Loucy (cell line): ENCODE measurements at regions not wholly inside any gene's neighbourhood (a gene's known extent, or its start where the extent isn't known, plus 50 kb on each side); places are given as distances from the start of the nearest gene placed in this dataset.

Experiments
- H2AFZ ChIP-seq: fragments of 200-600 bp; sonication (generic); 2 replicates; pipeline ENCODE4 v1.6.0; 2016; ENCODE audit warnings: antibody characterized with exemption, mild to moderate bottlenecking, low read length, moderate library complexity
- H3F3A ChIP-seq: fragments of 200-600 bp; 2 replicates; pipeline ENCODE4 v1.6.0; 2016; ENCODE audit warnings: antibody characterized with exemption, low read depth, mild to moderate bottlenecking
- H3K27me3 ChIP-seq: fragments of 200-600 bp; sonication (generic); 2 replicates; pipeline ENCODE4 v1.6.1; 2014; ENCODE audit warnings: low read length, mild to moderate bottlenecking; ENCODE audit not compliant: insufficient read depth, poor library complexity, severe bottlenecking
- H3K36me3 ChIP-seq: fragments of 200-600 bp; sonication (generic); 2 replicates; pipeline ENCODE4 v1.6.1; 2016; ENCODE audit warnings: low read length; ENCODE audit not compliant: insufficient read depth
- H3K4me1 ChIP-seq: fragments of 200-600 bp; sonication (generic); 2 replicates; pipeline ENCODE4 v1.5.1; 2014; ENCODE audit warnings: low read length, mild to moderate bottlenecking; ENCODE audit not compliant: insufficient read depth, poor library complexity, severe bottlenecking
- H3K4me2 ChIP-seq: fragments of 200-600 bp; sonication (generic); 2 replicates; pipeline ENCODE4 v1.6.0; 2014; ENCODE audit warnings: antibody characterized with exemption, low read length, low read depth, mild to moderate bottlenecking; ENCODE audit not compliant: poor library complexity, severe bottlenecking
- H3K4me3 ChIP-seq: fragments of 200-600 bp; sonication (generic); 2 replicates; pipeline ENCODE4 v1.5.1; 2014; ENCODE audit warnings: low read length, mild to moderate bottlenecking, mixed read lengths; ENCODE audit not compliant: poor library complexity, severe bottlenecking
- H3K79me2 ChIP-seq: fragments of 200-600 bp; sonication (generic); 2 replicates; pipeline ENCODE4 v1.6.1; 2014; ENCODE audit warnings: low read length; ENCODE audit not compliant: insufficient read depth
- H3K9ac ChIP-seq: fragments of 200-600 bp; sonication (generic); 2 replicates; pipeline ENCODE4 v1.6.0; 2014; ENCODE audit warnings: mild to moderate bottlenecking, low read depth, low read length, moderate library complexity; ENCODE audit not compliant: poor library complexity, severe bottlenecking
- H3K9me2 ChIP-seq: fragments of 200-600 bp; sonication (generic); replicated peaks from 2 replicates; pipeline ENCODE4 v1.6.1; 2016; ENCODE audit warnings: low read depth, low read length, mixed read lengths
- H3K9me3 ChIP-seq: fragments of 200-600 bp; sonication (generic); 2 replicates; pipeline ENCODE4 v1.6.1; 2014; ENCODE audit warnings: mild to moderate bottlenecking, antibody characterized with exemption, low read length, low read depth; ENCODE audit not compliant: insufficient read depth
- H4K20me1 ChIP-seq: fragments of 200-600 bp; sonication (generic); 2 replicates; pipeline ENCODE4 v1.6.0; 2014; ENCODE audit warnings: antibody characterized with exemption, low read length, mild to moderate bottlenecking; ENCODE audit not compliant: insufficient read depth, poor library complexity, severe bottlenecking
- CTCF ChIP-seq: fragments of 200-600 bp; sonication (generic); conservative IDR thresholded peaks from 2 replicates; pipeline ENCODE4 v1.5.1; 2014; ENCODE audit warnings: mild to moderate bottlenecking, antibody characterized with exemption, low read length
- EZH2phosphoT487 ChIP-seq: fragments of 200-600 bp; IDR thresholded peaks from 2 replicates; pipeline ENCODE4 v1.6.1; 2018; ENCODE audit warnings: antibody characterized with exemption, mild to moderate bottlenecking, moderate library complexity, borderline replicate concordance

- Histone ChIP-seq H4K20me1 (no peaks in the 10 kb centered on the region), H3K9me3 (no peaks in the 10 kb centered on the region), H3K4me3 (no peak overlapping the region), H3K4me1 (no peaks in the 10 kb centered on the region), H3K9ac (no peak overlapping the region), H3K79me2 (no peaks in the 10 kb centered on the region), H3K9me2 (no peaks in the 10 kb centered on the region), H3F3A (no peaks in the 10 kb centered on the region), H3K36me3 (no peaks in the 10 kb centered on the region), H3K27me3 (no peaks in the 10 kb centered on the region), H2AFZ (no peak overlapping the region), H3K4me2 (no peak overlapping the region)
- TF ChIP-seq EZH2phosphoT487: no peak
- no peak for TF ChIP-seq CTCF
These were observed 65.0 kb downstream of the CBLN1 start for GRCh38 chr16:49216593-49216992.

- Histone ChIP-seq H3K27me3 (no peaks in the 10 kb centered on the region), H3K9me2 (no peaks in the 10 kb centered on the region), H3K4me2 (no peak overlapping the region), H3K4me3 (no peak overlapping the region), H3F3A (no peaks in the 10 kb centered on the region), H3K9ac (no peak overlapping the region), H3K4me1 (no peaks in the 10 kb centered on the region), H2AFZ (no peak overlapping the region), H4K20me1 (no peaks in the 10 kb centered on the region), H3K36me3 (no peaks in the 10 kb centered on the region), H3K9me3 (no peaks in the 10 kb centered on the region), H3K79me2 (no peaks in the 10 kb centered on the region)
- TF ChIP-seq EZH2phosphoT487 (no peak), CTCF (no peak)
These were observed 68.0 kb downstream of the CBLN1 start for GRCh38 chr16:49213594-49213993.

- Histone ChIP-seq H2AFZ (no peak overlapping the region), H3K9ac (no peak overlapping the region), H3K9me2 (no peaks in the 10 kb centered on the region), H3K36me3 (no peaks in the 10 kb centered on the region), H3K9me3 (no peaks in the 10 kb centered on the region), H3K27me3 (no peaks in the 10 kb centered on the region), H3K4me1 (no peaks in the 10 kb centered on the region), H3K79me2 (no peaks in the 10 kb centered on the region), H3K4me3 (no peak overlapping the region), H3K4me2 (no peak overlapping the region), H4K20me1 (no peaks in the 10 kb centered on the region), H3F3A (no peaks in the 10 kb centered on the region)
- TF ChIP-seq EZH2phosphoT487 (no peak), CTCF (no peak)
These were observed 77.4 kb downstream of the CBLN1 start for GRCh38 chr16:49204191-49204590.
